Vagina (tissue), 2 donors: ENCODE measurements at regions not wholly inside any gene's neighbourhood (a gene's known extent, or its start where the extent isn't known, plus 50 kb on each side); places are given as distances from the start of the nearest gene placed in this dataset.

Experiments used
- POLR2A ChIP-seq, 2 donors: fragments of 450-650 bp; IDR thresholded peaks; one replicate each; pipeline ENCODE4 v1.6.1; 2017; ENCODE audit warnings: antibody characterized with exemption in 2 of 2, mild to moderate bottlenecking in 2 of 2, moderate library complexity in 2 of 2
- TF ChIP-seq, protein P1 (sequence below), 3 experiments: fragments of 450-650 bp in 2 of 3; fragments of 200-600 bp in 1 of 3; sonication (generic) in 1 of 3; IDR thresholded peaks; one replicate each; pipeline ENCODE4 v1.5.1; 2017 to 2019; ENCODE audit warnings: antibody characterized with exemption in 3 of 3, mild to moderate bottlenecking in 2 of 3, moderate library complexity in 2 of 3

DNA sequence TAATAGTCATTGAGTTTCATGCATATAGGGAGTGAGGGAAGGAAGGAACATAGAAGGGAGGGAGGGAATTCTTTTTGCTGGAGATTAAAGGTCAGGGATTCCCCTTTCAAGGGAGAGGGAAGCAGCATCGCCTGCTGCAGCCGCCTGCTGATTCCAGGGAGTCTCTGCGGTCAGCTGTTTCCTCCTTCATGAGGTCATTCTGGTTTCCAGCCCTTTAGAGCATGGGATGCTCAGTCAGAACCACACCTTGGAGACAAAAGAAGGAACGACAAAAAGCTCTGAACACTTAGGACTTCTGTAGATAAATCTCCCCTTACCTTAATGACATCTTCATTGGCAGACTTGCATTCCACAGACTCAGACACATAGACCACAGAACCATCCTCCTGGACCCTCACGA, 923.0 kb upstream of the TMEM132C start:
- TF ChIP-seq, protein P1, sequence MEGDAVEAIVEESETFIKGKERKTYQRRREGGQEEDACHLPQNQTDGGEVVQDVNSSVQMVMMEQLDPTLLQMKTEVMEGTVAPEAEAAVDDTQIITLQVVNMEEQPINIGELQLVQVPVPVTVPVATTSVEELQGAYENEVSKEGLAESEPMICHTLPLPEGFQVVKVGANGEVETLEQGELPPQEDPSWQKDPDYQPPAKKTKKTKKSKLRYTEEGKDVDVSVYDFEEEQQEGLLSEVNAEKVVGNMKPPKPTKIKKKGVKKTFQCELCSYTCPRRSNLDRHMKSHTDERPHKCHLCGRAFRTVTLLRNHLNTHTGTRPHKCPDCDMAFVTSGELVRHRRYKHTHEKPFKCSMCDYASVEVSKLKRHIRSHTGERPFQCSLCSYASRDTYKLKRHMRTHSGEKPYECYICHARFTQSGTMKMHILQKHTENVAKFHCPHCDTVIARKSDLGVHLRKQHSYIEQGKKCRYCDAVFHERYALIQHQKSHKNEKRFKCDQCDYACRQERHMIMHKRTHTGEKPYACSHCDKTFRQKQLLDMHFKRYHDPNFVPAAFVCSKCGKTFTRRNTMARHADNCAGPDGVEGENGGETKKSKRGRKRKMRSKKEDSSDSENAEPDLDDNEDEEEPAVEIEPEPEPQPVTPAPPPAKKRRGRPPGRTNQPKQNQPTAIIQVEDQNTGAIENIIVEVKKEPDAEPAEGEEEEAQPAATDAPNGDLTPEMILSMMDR (IDR thresholded peaks at IDR 0.05) = no peak
- TF ChIP-seq POLR2A (IDR thresholded peaks at IDR 0.05) = no peak
